Vagina (tissue), 2 donors: ENCODE measurements at regions not wholly inside any gene's neighbourhood (a gene's known extent, or its start where the extent isn't known, plus 50 kb on each side); places are given as distances from the start of the nearest gene placed in this dataset.

Experiments
- POLR2A ChIP-seq, 2 donors: fragments of 450-650 bp; IDR thresholded peaks; one replicate each; pipeline ENCODE4 v1.6.1; 2017; ENCODE audit warnings: antibody characterized with exemption in 2 of 2, mild to moderate bottlenecking in 2 of 2, moderate library complexity in 2 of 2
- POLR2AphosphoS5 ChIP-seq, 2 donors: sonication (generic); formaldehyde crosslinking; IDR thresholded peaks; one replicate each; pipeline ENCODE4 v1.9.0; 2017; ENCODE audit warnings: antibody characterized with exemption in 2 of 2, mild to moderate bottlenecking in 2 of 2, low read depth in 1 of 2; ENCODE audit not compliant: insufficient read depth in 1 of 2
- TF ChIP-seq, protein P1 (sequence below), 3 experiments: fragments of 450-650 bp in 2 of 3; fragments of 200-600 bp in 1 of 3; sonication (generic) in 1 of 3; IDR thresholded peaks; one replicate each; pipeline ENCODE4 v1.5.1; 2017 to 2019; ENCODE audit warnings: antibody characterized with exemption in 3 of 3, mild to moderate bottlenecking in 2 of 3, moderate library complexity in 2 of 3

DNA sequence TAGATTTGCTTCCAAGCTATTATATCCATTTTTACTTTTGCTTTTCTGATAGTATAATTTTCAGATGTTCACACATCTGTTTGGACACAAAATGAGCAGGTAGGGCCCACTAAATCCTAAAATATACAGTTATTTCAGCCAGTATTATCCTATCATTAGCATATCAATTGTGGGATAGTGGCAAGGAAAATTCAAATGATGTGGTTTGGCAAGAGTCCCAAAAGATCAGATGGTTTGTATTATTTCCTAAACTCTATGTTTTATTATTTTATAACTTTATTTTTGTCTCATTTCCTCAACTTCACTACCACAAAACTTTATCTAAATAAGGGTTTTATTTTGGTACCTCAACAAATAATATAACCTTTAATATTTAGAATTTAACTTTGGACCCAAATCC, 1659.6 kb downstream of the NCAM2 start:
- TF ChIP-seq, protein P1, sequence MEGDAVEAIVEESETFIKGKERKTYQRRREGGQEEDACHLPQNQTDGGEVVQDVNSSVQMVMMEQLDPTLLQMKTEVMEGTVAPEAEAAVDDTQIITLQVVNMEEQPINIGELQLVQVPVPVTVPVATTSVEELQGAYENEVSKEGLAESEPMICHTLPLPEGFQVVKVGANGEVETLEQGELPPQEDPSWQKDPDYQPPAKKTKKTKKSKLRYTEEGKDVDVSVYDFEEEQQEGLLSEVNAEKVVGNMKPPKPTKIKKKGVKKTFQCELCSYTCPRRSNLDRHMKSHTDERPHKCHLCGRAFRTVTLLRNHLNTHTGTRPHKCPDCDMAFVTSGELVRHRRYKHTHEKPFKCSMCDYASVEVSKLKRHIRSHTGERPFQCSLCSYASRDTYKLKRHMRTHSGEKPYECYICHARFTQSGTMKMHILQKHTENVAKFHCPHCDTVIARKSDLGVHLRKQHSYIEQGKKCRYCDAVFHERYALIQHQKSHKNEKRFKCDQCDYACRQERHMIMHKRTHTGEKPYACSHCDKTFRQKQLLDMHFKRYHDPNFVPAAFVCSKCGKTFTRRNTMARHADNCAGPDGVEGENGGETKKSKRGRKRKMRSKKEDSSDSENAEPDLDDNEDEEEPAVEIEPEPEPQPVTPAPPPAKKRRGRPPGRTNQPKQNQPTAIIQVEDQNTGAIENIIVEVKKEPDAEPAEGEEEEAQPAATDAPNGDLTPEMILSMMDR (IDR thresholded peaks at IDR 0.05) = no peak
- TF ChIP-seq POLR2A (IDR thresholded peaks at IDR 0.05) (no peak), POLR2AphosphoS5 (IDR thresholded peaks at IDR 0.05; ENCODE audit: insufficient read depth in 1 of 2, low read depth in 1 of 2) (no peak)
